DND-41 (cell line): ENCODE measurements at regions not wholly inside any gene's neighbourhood (a gene's known extent, or its start where the extent isn't known, plus 50 kb on each side); places are given as distances from the start of the nearest gene placed in this dataset.

ENCODE experiments used
- CTCF ChIP-seq: IDR thresholded peaks from 2 replicates; pipeline ENCODE4 v1.5.1; 2012; ENCODE audit warnings: borderline replicate concordance, low read length, moderate library complexity, mild to moderate bottlenecking; ENCODE audit not compliant: poor library complexity, severe bottlenecking; ENCODE audit errors: extremely low read depth
- EZH2 ChIP-seq: IDR thresholded peaks from 3 replicates; pipeline ENCODE4 v1.6.1; 2012; ENCODE audit warnings: borderline replicate concordance, low read depth, mild to moderate bottlenecking, moderate library complexity, low read length, inconsistent platforms; ENCODE audit not compliant: severe bottlenecking

- no peak for TF ChIP-seq CTCF
- TF ChIP-seq EZH2 = no peak
Observed at GRCh38 chr1:68827261-68827660, 330.4 kb upstream of the DEPDC1 start.
